ENCODE measurements at regions not wholly inside any gene's neighbourhood (a gene's known extent, or its start where the extent isn't known, plus 50 kb on each side); places are given as distances from the start of the nearest gene placed in this dataset.

GRCh38 chr5:18944771-18945170, 1043.2 kb downstream of the CDH18 start:
- TF ChIP-seq PBX2 (CRISPR knock-in tag; IDR thresholded peaks at IDR 0.05; ENCODE audit: low read depth) (no peak), PBX2 (tag; conservative IDR thresholded peaks at IDR 0.05; ENCODE audit: low read depth) (no peak), COPS2 (conservative IDR thresholded peaks at IDR 0.05) (no peak), ZNF589 (CRISPR knock-in tag; IDR thresholded peaks at IDR 0.05; ENCODE audit: low read depth) (no peak), ID3 (CRISPR knock-in tag; IDR thresholded peaks at IDR 0.05) (no peak), ID3 (tag; IDR thresholded peaks at IDR 0.05) (no peak), JUND (IDR thresholded peaks at IDR 0.05; ENCODE audit: borderline replicate concordance, low read depth, low read length) (no peak), JUND (tag; IDR thresholded peaks at IDR 0.05; ENCODE audit: borderline replicate concordance, low read depth, low read length) (no peak)
